Keratinocyte (primary cell): ENCODE measurements at regions not wholly inside any gene's neighbourhood (a gene's known extent, or its start where the extent isn't known, plus 50 kb on each side); places are given as distances from the start of the nearest gene placed in this dataset.

Experiments
- DNase-seq: peaks from one replicate; pipeline ENCODE4 v3.0.0-alpha.2; 2011; ENCODE audit warnings: low read depth, missing footprints, low spot score
- FAIRE-seq: peaks from 2 replicates; lab custom pipeline; 2011; peaks lifted over from hg19 to GRCh38; lab: Jason Lieb, UNC
- H2AFZ ChIP-seq: 2 replicates; pipeline ENCODE4 v1.6.0; 2012; ENCODE audit warnings: low read length, control low read depth, inconsistent platforms; ENCODE audit not compliant: control insufficient read depth
- H3K27ac ChIP-seq: 2 replicates; pipeline ENCODE4 v1.5.1; 2011; ENCODE audit warnings: low read length; ENCODE audit not compliant: control insufficient read depth, insufficient read depth
- H3K27me3 ChIP-seq: 3 replicates; pipeline ENCODE4 v1.6.0; 2011; ENCODE audit warnings: low read length; ENCODE audit not compliant: control insufficient read depth, insufficient read depth; ENCODE audit errors: extremely low read depth
- H3K36me3 ChIP-seq, 2 experiments: 2 replicates in 1 of 2; 3 replicates in 1 of 2; pipeline ENCODE4 v1.5.1; 2011; ENCODE audit warnings: low read length in 2 of 2, mild to moderate bottlenecking in 1 of 2; ENCODE audit not compliant: control insufficient read depth in 2 of 2, insufficient read depth in 2 of 2; ENCODE audit errors: extremely low read depth in 1 of 2
- H3K4me1 ChIP-seq: 3 replicates; pipeline ENCODE4 v1.5.1; 2011; ENCODE audit warnings: low read length; ENCODE audit not compliant: control insufficient read depth, insufficient read depth; ENCODE audit errors: extremely low read depth
- H3K4me2 ChIP-seq: 3 replicates; pipeline ENCODE4 v1.6.0; 2011; ENCODE audit warnings: low read depth, low read length; ENCODE audit not compliant: control insufficient read depth, insufficient read depth; ENCODE audit errors: extremely low read depth
- H3K4me3 ChIP-seq, 3 experiments: fragments of 200-600 bp in 1 of 3; sonication (generic) in 1 of 3; 2 replicates in 2 of 3; 3 replicates in 1 of 3; pipeline ENCODE4 v1.5.1; 2011 to 2016; ENCODE audit warnings: low read length in 3 of 3, mild to moderate bottlenecking in 3 of 3, control low read depth in 2 of 3, inconsistent platforms in 1 of 3, low read depth in 1 of 3, mixed read lengths in 1 of 3, mixed run types in 1 of 3, moderate library complexity in 1 of 3; ENCODE audit not compliant: control insufficient read depth in 2 of 3, insufficient read depth in 2 of 3; ENCODE audit errors: extremely low read depth in 1 of 3
- H3K79me2 ChIP-seq: 2 replicates; pipeline ENCODE4 v1.6.0; 2012; ENCODE audit warnings: low read length; ENCODE audit not compliant: control insufficient read depth, insufficient read depth
- H3K9ac ChIP-seq: 3 replicates; pipeline ENCODE4 v1.6.0; 2011; ENCODE audit warnings: low read length; ENCODE audit not compliant: control insufficient read depth, insufficient read depth; ENCODE audit errors: extremely low read depth
- H3K9me1 ChIP-seq: 3 replicates; pipeline ENCODE4 v1.6.0; 2011; ENCODE audit warnings: low read length; ENCODE audit not compliant: control insufficient read depth, insufficient read depth; ENCODE audit errors: extremely low read depth
- H3K9me3 ChIP-seq: 2 replicates; pipeline ENCODE4 v1.5.1; 2012; ENCODE audit warnings: low read depth, low read length; ENCODE audit not compliant: control insufficient read depth
- H4K20me1 ChIP-seq: 3 replicates; pipeline ENCODE4 v1.6.0; 2011; ENCODE audit warnings: low read length; ENCODE audit not compliant: control insufficient read depth, insufficient read depth; ENCODE audit errors: extremely low read depth
- CTCF ChIP-seq, 3 experiments: IDR thresholded peaks in 1 of 3; conservative IDR thresholded peaks in 1 of 3; optimal IDR thresholded peaks in 1 of 3; 2 replicates in 2 of 3; 3 replicates in 1 of 3; pipeline versions ENCODE3 to v1.5.1; 2011; ENCODE audit warnings: low read length in 3 of 3, mild to moderate bottlenecking in 3 of 3, moderate library complexity in 2 of 3, control low read depth in 1 of 3, inconsistent platforms in 1 of 3; ENCODE audit not compliant: insufficient read depth in 2 of 3; ENCODE audit errors: extremely low read depth in 1 of 3
- EZH2 ChIP-seq: IDR thresholded peaks from one replicate; pipeline ENCODE4 v1.6.1; 2012; ENCODE audit warnings: inconsistent platforms, mild to moderate bottlenecking, low read length, moderate library complexity
- dilution Hi-C: fragments of 300-500 bp; cut with MboI; formaldehyde crosslinking; loops from one replicate; pipeline ENCODE4 v1.7.0; 2020; ENCODE audit warnings: low sequenced_read_pairs; ENCODE audit not compliant: extremely low pct_ligation_motif_present

DNA sequence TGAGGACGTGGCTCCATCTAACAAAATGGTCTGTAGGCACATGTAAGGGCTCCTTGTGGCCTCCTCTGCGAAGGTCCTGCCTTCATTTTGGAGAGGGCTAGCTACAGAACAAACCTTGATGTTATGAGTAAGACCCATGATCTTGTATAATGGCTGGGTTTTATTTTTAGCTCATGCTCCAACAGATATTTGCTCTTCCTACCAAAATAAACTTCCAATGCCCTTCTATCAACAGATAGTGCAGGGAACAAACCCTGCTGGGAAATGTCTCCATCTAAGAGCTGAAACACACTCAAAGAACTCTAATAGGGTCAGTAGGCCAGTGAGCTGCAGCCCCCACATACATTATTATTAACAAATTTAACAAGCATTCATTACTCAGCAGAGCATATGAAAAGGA lies 189.5 kb downstream of the LURAP1L start:
- no peak for DNase-seq
- Histone ChIP-seq H2AFZ (no peak overlapping the region), H4K20me1 (no peaks in the 10 kb centered on the region), H3K36me3 (no peaks in the 10 kb centered on the region), H3K9me1 (no peaks in the 10 kb centered on the region), H3K79me2 (no peaks in the 10 kb centered on the region), H3K4me1 (no peaks in the 10 kb centered on the region), H3K27ac (no peak overlapping the region), H3K4me2 (no peak overlapping the region), H3K4me3 (no peak overlapping the region), H3K27me3 (no peaks in the 10 kb centered on the region), H3K9ac (no peak overlapping the region), H3K9me3 (no peaks in the 10 kb centered on the region)
- no peak for FAIRE-seq
- dilution Hi-C loops = no loop called here
- no peak for TF ChIP-seq CTCF (optimal IDR thresholded peaks at IDR 0.05 in 1 of 3, IDR thresholded peaks at IDR 0.05 in 1 of 3, conservative IDR thresholded peaks at IDR 0.05 in 1 of 3; ENCODE audit: extremely low read depth in 1 of 3, insufficient read depth in 2 of 3, low read length in 3 of 3)
- TF ChIP-seq EZH2 = no peak

GRCh38 chr9:12965303-12965702 lies 190.5 kb downstream of the LURAP1L start:
- TF ChIP-seq EZH2 (no peak), CTCF (optimal IDR thresholded peaks at IDR 0.05 in 1 of 3, IDR thresholded peaks at IDR 0.05 in 1 of 3, conservative IDR thresholded peaks at IDR 0.05 in 1 of 3; ENCODE audit: extremely low read depth in 1 of 3, insufficient read depth in 2 of 3, low read length in 3 of 3) (no peak)
- no peak overlapping the region for H3K4me2 ChIP-seq
- no peak overlapping the region for H3K9ac ChIP-seq
- H3K9me3 ChIP-seq = no peaks in the 10 kb centered on the region
- no peaks in the 10 kb centered on the region for H3K4me1 ChIP-seq
- H3K27ac ChIP-seq = no peak overlapping the region
- no peaks in the 10 kb centered on the region for H3K9me1 ChIP-seq
- H4K20me1 ChIP-seq = no peaks in the 10 kb centered on the region
- H2AFZ ChIP-seq = no peak overlapping the region
- no peak overlapping the region for H3K4me3 ChIP-seq
- no peak for DNase-seq
- no peaks in the 10 kb centered on the region for H3K79me2 ChIP-seq
- FAIRE-seq = no peak
- no peaks in the 10 kb centered on the region for H3K27me3 ChIP-seq
- dilution Hi-C loops = no loop called here
- H3K36me3 ChIP-seq = no peaks in the 10 kb centered on the region
